ENCODE measurements at regions not wholly inside any gene's neighbourhood (a gene's known extent, or its start where the extent isn't known, plus 50 kb on each side); places are given as distances from the start of the nearest gene placed in this dataset.
"Not testable (repeated sequence)": the region's sequence is repeated elsewhere in the genome, so short reads cannot be mapped to it uniquely, and the experiment has no call there.

DNA sequence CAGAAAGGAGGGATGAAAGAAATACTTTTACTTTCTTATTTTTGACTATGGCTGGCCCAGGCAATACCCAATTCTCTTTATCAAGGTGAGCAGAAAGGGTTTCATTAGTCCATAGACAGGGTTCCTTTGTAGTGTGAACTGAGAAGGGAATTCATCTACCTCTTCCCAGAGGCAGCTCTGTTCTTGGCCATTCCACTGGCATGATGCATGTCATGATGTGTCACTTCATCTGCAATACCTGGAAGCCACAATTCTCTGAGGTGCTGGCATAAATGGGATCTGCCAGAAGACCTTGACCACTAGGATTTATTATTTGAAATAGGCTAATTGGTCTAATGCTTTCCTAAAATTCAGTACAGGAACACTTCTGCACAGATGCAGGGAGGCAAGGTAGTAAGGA, 542.8 kb downstream of the RFC3 start:
- DNase-seq (ENCODE audit: low read depth in 2 of 2), result no peak

- no peak for DNase-seq (ENCODE audit: low read depth in 2 of 2)
Observed at GRCh38 chr13:34361560-34361959, 543.6 kb downstream of the RFC3 start.

GRCh38 chr13:34363266-34363665, 545.3 kb downstream of the RFC3 start:
- DNase-seq (ENCODE audit: low read depth in 2 of 2), result no peak

GRCh38 chr13:34364633-34365032, 546.7 kb downstream of the RFC3 start:
- DNase-seq (ENCODE audit: low read depth in 2 of 2), result no peak

- no peak for DNase-seq (ENCODE audit: low read depth in 2 of 2)
Observed at GRCh38 chr13:34369931-34370330, 552.0 kb downstream of the RFC3 start.

DNA sequence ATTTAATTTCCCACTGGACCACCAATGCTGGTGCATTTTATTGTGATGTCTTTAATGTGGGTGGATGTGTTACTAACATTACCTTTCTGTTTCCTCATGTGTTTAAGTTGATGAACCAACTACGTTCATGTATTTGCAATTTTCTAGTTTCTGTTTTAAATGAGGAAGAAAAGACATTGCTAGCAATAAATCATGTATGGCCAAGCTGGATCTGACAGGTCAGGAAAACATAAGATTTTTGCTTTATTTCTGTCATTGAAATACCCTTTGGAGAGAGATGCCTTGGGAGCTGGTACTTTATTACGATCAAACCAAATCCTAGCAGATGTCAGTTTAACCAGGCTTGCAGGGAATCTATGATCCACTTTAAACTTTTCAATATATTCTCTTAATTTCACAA, 553.2 kb downstream of the RFC3 start:
- no peak for DNase-seq (ENCODE audit: low read depth in 2 of 2)

- DNase-seq (ENCODE audit: low read depth in 2 of 2), result no peak
Observed at GRCh38 chr13:34371645-34372395, 553.9 kb downstream of the RFC3 start.

DNA sequence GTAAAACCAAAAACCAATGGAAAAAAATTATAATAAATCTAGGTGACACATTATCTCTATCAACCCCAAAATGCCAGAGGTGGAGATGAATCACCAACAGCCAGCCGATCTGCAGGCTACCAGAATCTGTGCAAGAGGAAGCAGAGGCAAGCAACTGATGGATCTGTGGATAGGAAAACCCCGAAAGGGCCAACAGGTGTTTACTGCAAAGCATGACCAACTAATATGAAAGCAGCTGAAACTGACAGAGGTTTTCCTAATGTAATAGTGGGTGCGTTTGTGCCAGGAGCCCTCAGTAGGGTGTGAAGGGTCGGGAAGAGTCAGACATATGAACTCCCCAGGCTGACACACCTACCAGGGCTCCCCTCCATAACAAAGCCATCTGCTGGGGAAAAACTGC, 554.6 kb downstream of the RFC3 start:
- no peak for DNase-seq (ENCODE audit: low read depth in 2 of 2)

DNA sequence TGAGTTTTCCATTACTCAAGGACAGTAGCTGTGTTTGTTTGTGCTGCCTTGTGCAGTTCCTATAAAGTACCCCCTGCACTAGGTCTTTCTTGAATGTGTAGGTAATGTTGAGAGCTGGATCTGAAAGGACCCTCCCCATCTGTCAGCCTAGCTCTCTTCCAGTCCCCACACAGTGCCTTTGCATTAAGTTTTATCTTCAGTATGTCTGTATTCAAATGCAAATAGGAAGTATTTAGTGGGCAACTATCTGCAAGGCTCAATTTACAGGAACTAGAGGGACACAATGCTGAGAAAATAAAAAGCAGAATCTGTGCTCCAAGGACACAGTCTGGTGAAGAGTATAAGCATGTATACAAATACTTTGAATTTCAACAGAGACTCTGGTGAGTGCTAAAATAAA, 558.5 kb downstream of the RFC3 start:
- DNase-seq (ENCODE audit: low read depth in 2 of 2), result no peak

- DNase-seq (ENCODE audit: low read depth in 2 of 2), result no peak
Observed at GRCh38 chr13:34381228-34381627, 560.8 kb upstream of the NBEA start.

GRCh38 chr13:34383728-34384127, 558.3 kb upstream of the NBEA start:
- DNase-seq (ENCODE audit: low read depth in 2 of 2), result no peak

GRCh38 chr13:34386229-34386628, 555.8 kb upstream of the NBEA start:
- DNase-seq (ENCODE audit: low read depth in 2 of 2), result not testable (repeated sequence)

DNA sequence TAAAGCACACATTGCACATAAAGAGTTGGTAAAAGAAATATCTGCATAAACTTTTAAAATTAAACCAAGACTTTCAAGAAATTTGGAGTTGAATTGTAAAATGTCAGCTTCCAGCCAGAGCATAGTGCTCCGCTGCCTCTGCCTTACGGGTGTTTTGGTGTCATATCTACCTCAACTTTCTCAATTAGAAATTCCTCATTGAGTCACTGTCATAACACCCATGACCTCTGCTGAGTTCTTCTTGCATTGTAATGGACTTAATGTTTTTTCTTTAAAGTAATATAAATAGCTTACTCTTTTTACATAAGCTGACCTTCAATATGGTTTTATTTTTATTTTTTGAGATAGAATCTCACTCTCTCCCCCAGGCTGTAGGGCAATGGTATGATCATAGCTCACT, 551.0 kb upstream of the NBEA start:
- no peak for DNase-seq (ENCODE audit: low read depth in 2 of 2)

DNA sequence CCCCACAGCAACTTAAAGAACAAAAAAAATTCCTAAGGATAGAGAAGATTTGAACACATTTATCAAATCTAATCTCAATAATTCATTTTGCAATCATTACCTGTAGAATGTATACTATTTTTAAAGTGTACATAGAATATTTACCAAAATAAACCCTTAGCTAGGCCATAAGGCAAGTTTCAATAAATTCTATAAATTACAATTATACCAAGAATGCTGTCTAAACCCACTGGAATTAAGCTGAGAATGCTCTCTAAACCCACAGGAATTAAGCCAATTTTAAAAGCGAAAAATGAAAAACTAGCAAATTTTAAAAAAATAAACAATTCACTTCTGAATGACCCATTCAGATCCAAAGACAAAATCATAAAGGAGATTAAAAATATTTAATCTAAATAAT, 540.4 kb upstream of the NBEA start:
- DNase-seq (ENCODE audit: low read depth in 2 of 2), result no peak

DNA sequence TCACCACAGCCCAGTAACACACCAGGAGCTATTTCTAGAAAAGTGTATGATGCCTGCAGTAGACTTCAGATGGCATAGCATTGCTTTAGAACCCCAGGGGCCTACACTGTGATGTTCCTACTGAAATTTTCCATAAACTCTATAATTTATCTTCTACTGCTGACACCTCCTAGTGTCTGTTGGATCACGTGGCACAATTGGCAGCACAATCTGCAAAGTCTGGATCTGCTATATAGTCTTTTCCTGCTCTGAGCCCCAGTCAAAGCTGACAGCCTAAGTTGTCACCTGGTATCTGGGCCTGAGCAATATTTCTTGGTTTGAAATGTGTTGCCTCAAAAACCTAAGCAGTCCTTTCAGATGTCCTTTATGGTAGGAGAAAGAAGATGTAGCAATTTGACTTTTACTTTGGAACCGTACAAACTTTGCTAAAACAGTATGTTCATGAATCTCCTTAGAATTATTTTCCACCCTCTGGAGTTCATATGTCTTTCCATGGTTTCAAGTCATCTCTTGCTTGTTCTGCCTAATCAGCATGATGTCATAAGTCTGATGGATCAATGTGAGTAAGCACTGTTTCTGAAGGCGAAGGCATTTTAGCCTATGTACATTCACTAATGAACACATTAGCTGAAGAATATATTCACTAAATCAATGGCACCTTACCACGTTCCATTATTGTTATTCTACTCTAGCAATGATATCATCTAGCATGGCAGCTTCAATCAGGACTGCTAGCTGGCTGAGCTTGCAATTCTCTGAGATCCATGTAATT, 536.5 kb upstream of the NBEA start:
- no peak for DNase-seq (ENCODE audit: low read depth in 2 of 2)

- DNase-seq (ENCODE audit: low read depth in 2 of 2), result no peak
Observed at GRCh38 chr13:34408640-34409039, 533.4 kb upstream of the NBEA start.

DNA sequence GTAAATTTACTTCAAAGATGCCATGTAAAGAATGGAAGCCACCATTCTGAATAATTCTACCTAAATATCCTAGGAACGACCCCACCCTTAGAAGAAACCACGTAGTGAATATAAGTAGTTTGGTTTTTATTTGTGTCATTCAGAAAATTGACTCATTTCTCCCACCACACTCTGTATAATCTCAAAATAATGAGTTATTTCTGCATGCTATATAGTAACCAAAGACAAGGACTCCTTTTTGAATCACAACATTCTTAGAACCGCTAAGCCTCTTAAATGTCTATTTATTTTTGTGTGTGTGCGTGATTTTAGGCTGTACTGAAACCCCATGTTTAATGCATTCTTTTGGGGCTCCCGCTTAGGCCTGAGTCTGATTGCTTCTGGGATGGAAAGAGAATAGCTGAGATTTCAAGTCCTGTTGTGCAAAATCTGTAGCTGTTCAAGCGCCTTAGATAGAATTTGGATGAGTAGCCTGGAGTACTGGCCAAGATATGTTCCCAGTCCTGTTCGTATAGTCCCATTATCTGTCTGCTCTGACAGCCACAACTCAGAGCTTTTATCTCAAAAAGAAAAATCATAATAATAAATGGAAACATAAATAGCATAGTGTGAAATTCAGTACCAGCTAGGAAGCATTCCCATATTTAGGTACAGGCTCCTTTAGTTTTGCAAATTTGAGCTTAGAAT, 532.4 kb upstream of the NBEA start:
- no peak for DNase-seq (ENCODE audit: low read depth in 2 of 2)

DNA sequence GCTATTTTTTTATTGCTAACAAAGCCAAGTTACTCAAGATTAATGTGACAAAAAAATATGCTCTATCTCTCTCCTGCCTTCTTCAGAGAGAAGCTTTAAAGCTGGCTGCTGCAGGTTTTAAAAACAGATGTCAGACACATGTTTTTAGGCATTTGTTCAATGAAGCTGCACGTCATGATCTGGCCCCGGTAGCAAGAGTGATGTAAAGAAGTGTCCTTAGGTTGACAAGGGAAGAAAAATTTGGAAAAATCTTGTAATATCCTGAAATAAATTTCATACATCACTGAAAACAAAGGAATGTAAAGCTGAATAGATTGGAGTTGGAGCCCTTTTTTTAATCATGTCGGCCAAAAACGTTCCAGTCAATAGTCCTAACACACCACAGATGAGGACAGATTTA, 531.4 kb upstream of the NBEA start:
- no peak for DNase-seq (ENCODE audit: low read depth in 2 of 2)

DNA sequence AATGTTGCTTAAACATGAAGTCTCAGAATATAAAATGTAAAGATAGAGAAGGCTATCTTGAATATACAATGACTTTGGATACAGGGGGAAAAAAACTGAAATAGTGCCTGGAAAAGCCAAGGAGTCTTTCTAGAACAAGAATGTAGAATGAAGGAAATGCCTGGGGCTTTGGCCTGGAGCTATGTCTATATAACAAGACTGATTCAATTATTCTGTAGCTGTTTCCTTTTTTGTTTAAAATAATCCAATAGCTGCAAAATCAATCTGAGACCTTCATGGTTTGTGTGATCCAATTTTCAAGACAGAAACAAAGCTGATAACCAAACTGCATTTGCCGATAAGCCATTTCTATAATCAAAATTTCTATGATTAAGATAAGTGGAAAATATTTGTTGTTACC, 530.9 kb upstream of the NBEA start:
- no peak for DNase-seq (ENCODE audit: low read depth in 2 of 2)

DNA sequence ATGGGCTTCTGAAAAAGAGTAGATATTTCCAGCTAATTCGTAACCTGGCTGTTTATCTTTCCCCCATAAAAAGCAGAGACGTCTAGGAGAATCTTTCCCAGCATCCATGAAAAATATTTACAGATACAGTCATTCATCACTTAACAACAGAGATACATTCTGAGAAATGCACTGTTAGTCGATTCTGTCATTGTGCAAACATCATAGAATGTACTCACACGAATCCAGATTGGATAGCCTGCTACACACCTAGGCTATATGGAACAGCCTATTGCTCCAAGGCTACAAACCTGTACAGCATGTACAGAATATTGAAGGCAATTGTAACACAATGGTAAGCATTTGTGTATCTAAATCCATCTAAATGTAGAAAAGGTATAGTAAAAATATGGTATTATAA, 530.2 kb upstream of the NBEA start:
- DNase-seq (ENCODE audit: low read depth in 2 of 2), result no peak

DNA sequence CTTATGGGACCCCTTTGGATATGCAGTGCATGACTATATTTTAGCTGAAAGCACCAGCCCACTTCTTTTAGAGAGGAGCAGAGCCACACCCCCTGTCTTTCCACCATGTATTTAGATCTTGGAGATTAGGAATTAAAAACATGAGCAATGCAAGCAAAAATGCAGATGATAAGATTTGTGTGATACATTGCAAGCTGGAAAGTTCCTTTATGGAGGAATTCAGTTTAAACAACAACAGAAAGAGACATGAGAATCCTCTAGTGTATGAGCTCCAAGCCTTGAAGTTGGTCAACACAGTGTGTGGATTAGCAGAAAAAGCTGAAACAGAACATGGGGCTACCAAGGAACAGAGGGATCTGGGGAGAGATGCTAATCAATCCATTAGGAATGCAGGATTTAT, 529.8 kb upstream of the NBEA start:
- DNase-seq (ENCODE audit: low read depth in 2 of 2), result no peak

GRCh38 chr13:34412817-34413375, 529.2 kb upstream of the NBEA start:
- no peak for DNase-seq (ENCODE audit: low read depth in 2 of 2)

All from activated CD8-positive, alpha-beta memory T cell treated with anti-CD3 and anti-CD28 coated beads for 4 hours (primary cell).